ENCODE measurements at regions not wholly inside any gene's neighbourhood (a gene's known extent, or its start where the extent isn't known, plus 50 kb on each side); places are given as distances from the start of the nearest gene placed in this dataset.

DNA sequence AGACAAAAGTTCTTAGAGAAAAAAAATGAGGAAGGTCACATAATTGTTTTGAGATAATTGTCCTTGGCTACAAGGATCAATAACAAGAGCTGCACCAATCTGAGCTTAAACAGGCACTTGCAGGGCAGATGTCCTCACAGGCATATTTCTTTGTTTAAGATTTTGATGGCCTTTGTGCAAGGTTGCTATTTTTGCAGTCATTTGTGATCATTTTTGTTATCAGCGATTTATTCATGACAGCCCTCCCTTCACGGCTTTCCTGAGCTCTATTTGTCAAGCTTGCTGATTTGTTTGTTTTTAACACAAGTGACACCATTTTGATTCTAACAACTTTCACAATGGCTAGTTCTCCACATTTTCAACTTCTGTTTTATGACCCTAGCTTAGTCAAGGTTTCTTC, 418.6 kb upstream of the REG3G start:
- no peak overlapping the region for H3K27ac ChIP-seq (ENCODE audit: extremely low read depth, low read depth, low read length)

DNA sequence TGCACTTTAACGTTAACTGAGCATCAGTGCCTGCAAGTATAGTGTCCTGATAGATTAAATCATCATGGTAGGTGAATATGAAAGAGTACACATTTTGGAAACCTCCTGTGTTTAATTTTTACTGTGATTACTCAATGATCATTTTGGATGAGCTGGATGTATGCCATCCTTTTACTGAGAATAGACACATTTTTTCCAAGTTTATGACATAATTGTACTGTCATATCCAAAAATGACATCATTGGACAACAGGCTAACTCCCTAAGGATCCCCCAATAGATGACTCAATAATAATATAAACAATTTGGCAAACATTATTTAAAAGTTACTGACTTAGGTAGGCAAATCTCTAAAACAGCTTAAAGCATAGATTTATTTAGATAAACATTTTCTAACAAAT, 410.8 kb upstream of the REG3G start:
- ChIA-PET CTCF (interaction anchor here (0.6 to 0.7 kb wide), 2 partner anchors 292 to 1227 kb away, joined by 3 read pairs; no protein-coding TSS in a partner anchor), POLR2A (no interaction called here)

More for the DNA sequence above, 418.6 kb upstream of the REG3G start:
- Histone ChIP-seq H3K36me3 (ENCODE audit: control insufficient read depth in 2 of 2, insufficient read depth in 1 of 2, low read length in 2 of 2) (no peaks in the 10 kb centered on the region), H3K4me1 (ENCODE audit: control insufficient read depth, insufficient read depth, low read length) (no peaks in the 10 kb centered on the region), H3K4me3 (ENCODE audit: low read depth, low read length) (no peak overlapping the region), H3K9me3 (ENCODE audit: control insufficient read depth, insufficient read depth, low read depth, low read length) (no peaks in the 10 kb centered on the region)
- ChIA-PET POLR2A (no interaction called here), CTCF (interaction anchor here (0.8 kb wide), 1 partner anchor 16 kb away, joined by 3 read pairs; no protein-coding TSS in a partner anchor)
- TF ChIP-seq ZNF621 (tag by site-specific recombination; IDR thresholded peaks at IDR 0.05), result no peak
- TF ChIP-seq SCRT1 (tag by site-specific recombination; IDR thresholded peaks at IDR 0.05; ENCODE audit: borderline replicate concordance), result no peak
- TF ChIP-seq MZF1 (tag by site-specific recombination; IDR thresholded peaks at IDR 0.05; ENCODE audit: borderline replicate concordance), result no peak
- TF ChIP-seq ZNF174 (tag by site-specific recombination; IDR thresholded peaks at IDR 0.05), result no peak
- TF ChIP-seq, protein P1, sequence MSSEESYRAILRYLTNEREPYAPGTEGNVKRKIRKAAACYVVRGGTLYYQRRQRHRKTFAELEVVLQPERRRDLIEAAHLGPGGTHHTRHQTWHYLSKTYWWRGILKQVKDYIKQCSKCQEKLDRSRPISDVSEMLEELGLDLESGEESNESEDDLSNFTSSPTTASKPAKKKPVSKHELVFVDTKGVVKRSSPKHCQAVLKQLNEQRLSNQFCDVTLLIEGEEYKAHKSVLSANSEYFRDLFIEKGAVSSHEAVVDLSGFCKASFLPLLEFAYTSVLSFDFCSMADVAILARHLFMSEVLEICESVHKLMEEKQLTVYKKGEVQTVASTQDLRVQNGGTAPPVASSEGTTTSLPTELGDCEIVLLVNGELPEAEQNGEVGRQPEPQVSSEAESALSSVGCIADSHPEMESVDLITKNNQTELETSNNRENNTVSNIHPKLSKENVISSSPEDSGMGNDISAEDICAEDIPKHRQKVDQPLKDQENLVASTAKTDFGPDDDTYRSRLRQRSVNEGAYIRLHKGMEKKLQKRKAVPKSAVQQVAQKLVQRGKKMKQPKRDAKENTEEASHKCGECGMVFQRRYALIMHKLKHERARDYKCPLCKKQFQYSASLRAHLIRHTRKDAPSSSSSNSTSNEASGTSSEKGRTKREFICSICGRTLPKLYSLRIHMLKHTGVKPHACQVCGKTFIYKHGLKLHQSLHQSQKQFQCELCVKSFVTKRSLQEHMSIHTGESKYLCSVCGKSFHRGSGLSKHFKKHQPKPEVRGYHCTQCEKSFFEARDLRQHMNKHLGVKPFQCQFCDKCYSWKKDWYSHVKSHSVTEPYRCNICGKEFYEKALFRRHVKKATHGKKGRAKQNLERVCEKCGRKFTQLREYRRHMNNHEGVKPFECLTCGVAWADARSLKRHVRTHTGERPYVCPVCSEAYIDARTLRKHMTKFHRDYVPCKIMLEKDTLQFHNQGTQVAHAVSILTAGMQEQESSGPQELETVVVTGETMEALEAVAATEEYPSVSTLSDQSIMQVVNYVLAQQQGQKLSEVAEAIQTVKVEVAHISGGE (tag by site-specific recombination; conservative IDR thresholded peaks at IDR 0.05; ENCODE audit: low read depth), result no peak
- no peak for TF ChIP-seq ZNF776 (tag by site-specific recombination; IDR thresholded peaks at IDR 0.05; ENCODE audit: borderline replicate concordance)
- TF ChIP-seq SP3 (tag by site-specific recombination; IDR thresholded peaks at IDR 0.05), result no peak
- TF ChIP-seq ZNF23 (tag by site-specific recombination; IDR thresholded peaks at IDR 0.05; ENCODE audit: borderline replicate concordance), result no peak
- TF ChIP-seq ZNF221 (tag by site-specific recombination; IDR thresholded peaks at IDR 0.05; ENCODE audit: borderline replicate concordance), result no peak
- TF ChIP-seq ZBTB21 (tag by site-specific recombination; IDR thresholded peaks at IDR 0.05), result no peak
- no peak for TF ChIP-seq ZNF416 (tag by site-specific recombination; IDR thresholded peaks at IDR 0.05)
- TF ChIP-seq YY1 (tag by site-specific recombination; IDR thresholded peaks at IDR 0.05), result no peak

GRCh38 chr2:78615956-78616355, 409.5 kb upstream of the REG3G start:
- Histone ChIP-seq H3K27ac (ENCODE audit: extremely low read depth, low read depth, low read length) (no peak overlapping the region), H3K4me3 (ENCODE audit: low read depth, low read length) (no peak overlapping the region), H3K4me1 (ENCODE audit: control insufficient read depth, insufficient read depth, low read length) (no peaks in the 10 kb centered on the region), H3K36me3 (ENCODE audit: control insufficient read depth in 2 of 2, insufficient read depth in 1 of 2, low read length in 2 of 2) (no peaks in the 10 kb centered on the region), H3K9me3 (ENCODE audit: control insufficient read depth, insufficient read depth, low read depth, low read length) (no peaks in the 10 kb centered on the region)
- ChIA-PET CTCF (interaction anchor here (0.6 kb wide), 1 partner anchor 289 kb away, joined by 4 read pairs; no protein-coding TSS in a partner anchor), POLR2A (no interaction called here)
- no peak for TF ChIP-seq ZXDB (tag by site-specific recombination; IDR thresholded peaks at IDR 0.05)

More for the DNA sequence above, 410.8 kb upstream of the REG3G start:
- Histone ChIP-seq H3K4me1 (ENCODE audit: control insufficient read depth, insufficient read depth, low read length) (no peaks in the 10 kb centered on the region), H3K36me3 (ENCODE audit: control insufficient read depth in 2 of 2, insufficient read depth in 1 of 2, low read length in 2 of 2) (no peaks in the 10 kb centered on the region), H3K4me3 (ENCODE audit: low read depth, low read length) (no peak overlapping the region), H3K27ac (ENCODE audit: extremely low read depth, low read depth, low read length) (no peak overlapping the region), H3K9me3 (ENCODE audit: control insufficient read depth, insufficient read depth, low read depth, low read length) (no peaks in the 10 kb centered on the region)
- TF ChIP-seq ZNF302 (tag by site-specific recombination; IDR thresholded peaks at IDR 0.05; ENCODE audit: low read depth) (no peak), ZNF585B (tag by site-specific recombination; IDR thresholded peaks at IDR 0.05) (no peak), ZNF473 (tag by site-specific recombination; IDR thresholded peaks at IDR 0.05) (no peak), ZNF747 (tag by site-specific recombination; IDR thresholded peaks at IDR 0.05) (no peak), ZNF561 (tag by site-specific recombination; IDR thresholded peaks at IDR 0.05; ENCODE audit: borderline replicate concordance) (no peak), ZNF266 (tag by site-specific recombination; IDR thresholded peaks at IDR 0.05; ENCODE audit: low read depth) (no peak), ZFP37 (tag by site-specific recombination; IDR thresholded peaks at IDR 0.05) (no peak), ZNF2 (tag by site-specific recombination; IDR thresholded peaks at IDR 0.05) (no peak)
- TF ChIP-seq, protein P2, sequence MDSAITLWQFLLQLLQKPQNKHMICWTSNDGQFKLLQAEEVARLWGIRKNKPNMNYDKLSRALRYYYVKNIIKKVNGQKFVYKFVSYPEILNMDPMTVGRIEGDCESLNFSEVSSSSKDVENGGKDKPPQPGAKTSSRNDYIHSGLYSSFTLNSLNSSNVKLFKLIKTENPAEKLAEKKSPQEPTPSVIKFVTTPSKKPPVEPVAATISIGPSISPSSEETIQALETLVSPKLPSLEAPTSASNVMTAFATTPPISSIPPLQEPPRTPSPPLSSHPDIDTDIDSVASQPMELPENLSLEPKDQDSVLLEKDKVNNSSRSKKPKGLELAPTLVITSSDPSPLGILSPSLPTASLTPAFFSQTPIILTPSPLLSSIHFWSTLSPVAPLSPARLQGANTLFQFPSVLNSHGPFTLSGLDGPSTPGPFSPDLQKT (IDR thresholded peaks at IDR 0.05; ENCODE audit: borderline replicate concordance, low read depth, low read length), result no peak

Data from HEK293 (cell line).